ENCODE measurements at regions not wholly inside any gene's neighbourhood (a gene's known extent, or its start where the extent isn't known, plus 50 kb on each side); places are given as distances from the start of the nearest gene placed in this dataset.

DNA sequence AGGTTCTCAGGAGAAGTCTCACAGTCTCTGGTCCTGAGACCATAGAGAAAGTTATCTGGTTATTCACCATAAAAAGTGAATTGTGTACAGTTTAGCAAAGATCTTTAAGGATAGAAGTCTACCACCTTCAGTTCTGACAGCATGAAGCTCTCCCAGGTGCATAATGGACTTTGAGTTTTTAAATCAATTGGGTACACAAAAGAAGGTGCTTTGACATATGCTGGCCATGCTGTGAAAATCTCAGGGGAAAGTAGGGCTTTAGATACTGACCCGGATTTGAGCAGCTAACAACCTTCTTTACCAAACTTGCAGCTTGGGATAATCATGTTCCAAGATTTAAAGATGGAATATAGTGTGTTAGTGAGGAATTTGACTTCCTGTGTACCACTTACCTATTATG, 264.2 kb downstream of the ZSWIM6 start:
- no peak for DNase-seq (ENCODE audit: low read depth)

DNA sequence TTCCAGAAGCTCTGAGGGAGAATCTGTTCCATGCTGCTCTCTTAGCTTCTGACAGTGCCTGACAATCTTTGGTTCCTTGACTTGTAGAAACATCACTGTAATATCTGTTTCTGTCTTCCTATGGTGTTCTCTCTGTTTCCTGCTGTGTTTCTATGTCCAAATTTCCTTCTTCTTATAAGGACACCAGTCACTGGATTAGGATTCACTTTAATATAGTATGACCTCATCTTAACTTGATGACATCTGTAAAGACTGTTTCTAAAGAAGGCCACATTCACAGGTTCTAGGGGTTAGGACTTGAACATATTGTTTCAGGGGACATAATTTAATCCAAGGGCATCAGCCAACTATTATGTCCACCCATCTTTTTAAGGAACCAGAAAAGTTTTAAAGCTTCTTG, 265.6 kb downstream of the ZSWIM6 start:
- DNase-seq (ENCODE audit: low read depth) = no peak

DNA sequence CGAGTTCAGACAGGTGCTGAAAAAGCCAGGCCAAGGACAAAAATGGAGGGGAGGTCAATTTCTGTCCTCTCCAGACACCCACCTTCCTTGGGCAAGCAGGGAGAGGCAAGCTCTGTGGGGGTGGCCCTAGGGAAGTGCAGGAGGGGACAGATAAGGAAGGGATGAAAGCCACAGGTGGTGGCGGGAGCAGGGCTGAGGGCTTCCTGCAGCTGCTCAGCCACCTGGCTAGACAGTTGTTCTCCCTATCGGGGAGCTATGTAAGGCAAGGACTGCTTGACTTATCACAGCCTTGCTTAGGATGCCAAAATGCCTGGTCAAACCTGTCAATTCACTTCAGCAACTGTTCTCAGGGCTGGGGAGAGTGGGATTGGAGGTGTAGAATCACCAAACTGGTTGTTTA, 266.1 kb downstream of the ZSWIM6 start:
- no peak for DNase-seq (ENCODE audit: low read depth)

DNA sequence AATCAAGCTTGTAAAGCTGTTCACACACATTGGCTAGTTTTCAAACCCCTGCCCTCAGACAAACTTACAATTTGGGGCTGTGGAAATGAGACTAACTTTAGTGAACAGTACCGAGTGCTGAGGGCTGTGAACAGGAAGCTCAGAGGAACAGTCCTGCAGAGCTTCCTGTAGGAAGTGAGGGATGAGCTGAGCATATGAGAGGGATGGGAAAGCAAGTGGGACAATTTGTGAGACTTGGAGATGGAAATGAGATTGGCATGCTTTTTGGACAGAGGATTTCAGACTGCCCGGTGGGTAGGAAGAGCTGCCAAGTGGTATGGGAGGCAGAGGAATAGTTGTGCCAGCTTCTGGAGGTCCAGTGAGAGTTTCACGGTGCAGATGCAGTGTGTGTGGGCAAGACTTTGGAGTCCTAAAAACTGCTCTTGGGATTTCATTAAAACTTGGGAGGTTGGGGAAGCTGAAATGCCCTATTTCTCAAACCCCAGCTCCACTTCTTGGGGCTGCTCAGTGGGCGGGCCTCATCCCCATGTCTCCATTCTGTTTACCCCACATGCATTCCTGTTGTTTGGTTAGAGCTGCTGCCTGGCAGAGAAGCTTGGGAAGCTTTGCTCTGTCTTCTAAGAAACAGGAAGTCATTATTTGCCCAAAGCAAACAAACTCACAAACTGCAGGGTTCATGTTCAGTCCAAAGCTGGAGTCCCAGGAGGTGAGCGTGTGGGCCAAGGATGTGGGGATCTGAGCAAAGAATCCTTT, 267.5 kb downstream of the ZSWIM6 start:
- no peak for DNase-seq (ENCODE audit: low read depth)

DNA sequence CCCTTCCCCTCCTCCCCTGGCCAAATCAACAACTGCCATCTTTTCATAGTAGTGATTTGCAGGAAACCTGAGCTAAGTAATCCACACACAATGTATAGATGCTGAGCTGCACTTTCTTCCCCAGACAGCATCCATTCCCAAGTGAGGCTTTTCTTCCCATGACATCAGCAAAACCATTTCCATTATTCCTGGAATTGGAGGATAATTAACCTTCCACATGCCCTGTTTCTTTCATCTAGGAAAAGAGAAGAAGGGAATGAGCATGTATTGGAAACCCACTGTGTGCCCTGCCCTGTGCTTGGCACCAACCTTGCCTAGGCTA, 268.0 kb downstream of the ZSWIM6 start:
- no peak for DNase-seq (ENCODE audit: low read depth)

DNA sequence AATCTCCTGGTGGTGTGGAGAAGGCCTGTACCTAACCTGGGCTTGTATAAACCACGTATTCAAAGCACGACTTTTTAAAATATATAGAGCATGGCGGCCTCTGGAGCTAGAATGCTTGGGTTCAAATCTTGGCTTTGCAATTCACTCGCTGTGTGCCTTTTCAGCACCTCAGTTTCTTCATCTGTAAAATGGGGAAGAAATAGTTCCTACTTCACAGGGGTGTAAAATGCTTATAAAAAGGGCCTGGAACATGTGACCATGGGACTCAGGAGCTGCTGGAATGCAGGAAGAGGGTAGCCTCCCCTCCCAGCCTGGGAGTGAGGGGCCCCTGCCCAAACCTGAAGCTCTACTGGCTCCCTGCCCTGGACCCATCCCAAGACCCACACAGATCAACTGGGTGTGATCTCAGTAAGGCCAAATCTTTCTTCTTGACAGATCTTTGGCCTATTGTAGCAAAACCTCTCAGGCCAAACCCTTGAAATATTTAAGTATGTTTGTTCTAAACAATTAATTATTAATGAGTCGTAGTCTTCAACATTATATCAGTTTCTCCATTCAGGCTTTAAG, 269.0 kb downstream of the ZSWIM6 start:
- no peak for DNase-seq (ENCODE audit: low read depth)

DNA sequence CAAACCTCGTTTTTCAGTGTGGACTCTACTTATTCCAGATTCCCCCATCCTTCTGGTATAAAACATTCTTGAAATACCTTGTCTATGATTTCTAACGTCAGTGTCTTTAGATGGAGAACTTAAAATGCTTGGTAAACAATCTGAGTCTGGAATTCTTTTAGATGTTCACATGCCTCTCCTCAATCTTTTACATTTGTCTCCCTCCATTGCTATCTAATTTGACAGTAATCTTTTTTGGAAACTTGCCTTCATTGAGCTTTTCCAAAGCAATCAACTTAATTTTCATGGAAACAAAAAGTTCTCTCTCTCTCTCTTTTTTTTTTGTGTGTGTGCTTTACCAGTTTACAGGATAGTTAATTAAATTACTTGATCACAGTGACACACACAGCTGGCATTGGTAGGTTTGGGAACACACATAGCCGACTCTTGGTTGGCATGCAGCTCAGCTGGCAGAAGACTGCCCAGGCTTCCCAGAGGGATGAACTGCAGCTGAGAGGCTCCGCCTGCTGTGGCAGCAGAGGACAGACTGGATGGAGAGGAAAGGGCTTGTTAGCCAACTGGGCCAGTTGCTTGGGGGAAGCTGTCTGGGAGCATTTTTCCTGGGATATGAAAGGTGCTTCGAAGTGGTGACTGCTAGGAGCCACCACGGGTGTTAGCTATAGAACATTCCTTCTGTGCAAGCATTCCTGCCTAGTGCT, 271.3 kb downstream of the ZSWIM6 start:
- no peak for DNase-seq (ENCODE audit: low read depth)

DNA sequence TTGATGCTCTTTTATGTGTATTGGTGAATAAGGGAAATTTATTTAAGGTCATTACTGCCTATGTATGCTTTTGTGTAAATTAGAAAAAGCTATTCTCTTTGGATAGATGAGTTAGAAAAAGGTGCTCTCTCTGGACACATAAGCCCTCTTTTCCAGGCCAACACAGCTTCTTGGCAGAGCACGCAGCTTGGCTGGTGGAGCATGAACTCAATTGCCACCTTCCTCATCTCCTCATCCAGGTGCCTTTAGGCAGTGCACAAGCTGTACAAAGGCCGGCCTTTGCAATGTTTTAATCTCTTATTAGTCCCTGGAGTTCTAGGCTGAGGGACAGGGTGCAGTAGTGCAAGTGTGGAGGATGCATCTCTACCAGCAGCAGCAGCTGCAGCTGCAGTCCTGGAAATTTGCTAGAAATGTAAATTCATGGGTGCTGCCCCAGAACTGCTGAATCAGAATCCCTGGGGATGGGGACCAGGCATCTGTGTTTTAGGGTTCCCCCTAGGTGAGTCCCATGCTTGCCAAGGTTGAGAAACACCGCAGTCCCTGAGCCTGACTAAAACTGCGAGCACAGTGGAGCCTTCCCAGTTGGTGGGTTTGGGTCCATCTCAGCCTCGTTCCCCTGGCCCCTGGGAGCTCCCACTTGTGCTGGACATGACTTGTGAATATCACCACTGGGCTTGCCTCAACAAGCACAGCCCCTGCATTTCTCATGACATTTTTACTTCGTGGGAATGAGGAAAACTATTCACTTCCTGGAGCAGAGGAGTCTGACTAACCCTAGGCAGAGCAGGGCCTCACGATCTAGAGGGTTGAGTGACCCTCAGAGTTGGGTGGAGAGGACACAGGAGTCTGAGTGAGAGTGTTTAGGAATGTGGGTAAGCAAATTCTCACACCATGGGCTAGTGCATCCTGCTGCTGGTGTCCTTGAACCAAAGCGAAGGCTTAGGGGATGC, 272.3 kb downstream of the ZSWIM6 start:
- no peak for DNase-seq (ENCODE audit: low read depth)

DNA sequence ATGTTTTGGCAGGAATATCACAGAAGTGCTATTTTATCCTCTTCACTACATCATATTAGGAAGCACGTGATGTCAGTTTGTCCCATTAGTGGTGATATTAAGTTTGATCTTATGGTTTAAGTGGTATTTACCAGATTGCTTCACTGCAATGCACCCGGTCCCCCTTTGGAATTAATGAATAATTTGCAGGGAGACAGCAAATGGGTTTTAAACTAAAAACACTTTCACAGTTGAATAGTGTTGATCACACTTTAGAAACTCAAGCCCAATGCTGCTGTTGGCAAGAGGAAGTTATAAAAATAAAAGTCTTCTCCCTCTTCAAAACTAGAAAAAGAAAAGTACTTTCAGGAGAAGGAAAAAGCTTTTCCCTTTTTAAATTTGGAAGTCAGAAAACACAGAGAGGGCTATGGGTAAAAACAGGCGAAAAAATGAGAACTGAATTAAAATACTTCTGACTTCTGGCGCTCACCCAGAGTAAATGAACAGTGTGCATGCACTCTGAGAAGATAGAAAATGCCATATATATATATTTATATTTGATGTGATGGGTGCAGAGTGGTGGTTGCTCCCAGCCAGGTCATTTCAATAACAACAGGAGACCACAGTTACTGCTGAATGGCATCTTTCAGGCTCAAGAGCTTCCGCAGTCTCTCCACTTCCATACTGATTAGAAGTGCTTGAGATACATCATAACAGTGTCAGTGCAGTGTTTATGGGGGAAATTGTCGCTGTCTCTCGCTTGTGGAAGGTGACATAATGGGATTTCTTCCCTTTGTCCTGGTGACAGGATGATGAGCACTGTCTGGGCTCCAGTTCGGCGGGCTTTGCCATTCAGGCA, 278.0 kb downstream of the ZSWIM6 start:
- no peak for DNase-seq (ENCODE audit: low read depth)

DNA sequence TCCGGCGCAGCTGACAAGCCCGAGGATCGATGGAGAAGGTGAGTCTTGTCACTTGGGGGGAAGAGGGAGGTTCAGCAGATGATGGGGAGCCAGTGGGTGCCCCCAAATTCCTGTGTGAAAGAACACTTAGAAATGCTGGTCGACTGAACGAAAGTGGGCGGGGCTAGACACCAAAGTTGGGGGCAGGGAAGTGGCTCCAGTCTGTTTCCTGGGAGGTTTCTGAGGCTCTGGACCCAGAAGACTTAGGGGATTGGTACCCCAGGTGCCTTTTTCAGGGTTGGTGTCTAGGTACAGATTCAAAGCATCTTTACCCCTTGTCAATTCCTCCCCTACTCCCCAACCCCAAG, 278.6 kb downstream of the ZSWIM6 start:
- no peak for DNase-seq (ENCODE audit: low read depth)

DNA sequence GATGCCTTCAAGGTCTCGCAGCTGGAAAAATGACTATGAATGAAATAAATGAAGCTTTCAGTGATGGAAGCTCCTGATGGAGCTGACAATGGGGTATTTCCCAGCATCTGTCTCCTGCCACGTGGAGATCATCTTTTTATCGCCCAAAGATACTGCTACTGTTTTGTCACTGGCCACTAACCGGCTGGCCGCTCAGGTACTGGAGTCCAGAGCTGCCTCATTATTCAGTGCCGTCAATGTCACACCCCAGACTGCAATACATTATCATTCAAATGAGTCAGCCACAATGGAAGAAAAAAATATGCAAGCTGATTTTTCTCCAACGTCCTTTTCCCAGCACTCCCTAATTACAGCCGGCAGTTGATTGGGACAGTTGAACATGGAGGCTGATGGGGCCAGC, 280.4 kb downstream of the ZSWIM6 start:
- no peak for DNase-seq (ENCODE audit: low read depth)

DNA sequence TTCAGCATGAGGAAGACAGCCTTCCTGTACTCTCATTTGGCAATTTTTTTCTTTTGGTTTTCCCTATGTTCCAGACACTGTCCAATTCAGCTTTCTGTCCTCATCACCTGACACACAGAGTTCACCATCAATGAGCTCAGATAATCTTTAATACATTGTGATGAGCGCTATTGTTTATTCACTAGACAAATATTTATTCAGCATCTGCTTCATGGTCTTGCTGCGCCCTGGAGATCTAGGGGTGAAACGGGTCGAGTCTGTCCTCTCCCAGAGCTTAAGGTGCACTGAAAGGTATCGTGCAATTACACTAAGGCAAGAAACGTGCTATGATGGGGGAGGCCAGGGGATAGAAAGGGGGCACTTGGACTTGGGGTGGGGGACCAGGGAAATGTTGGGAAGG, 281.6 kb downstream of the ZSWIM6 start:
- no peak for DNase-seq (ENCODE audit: low read depth)

DNA sequence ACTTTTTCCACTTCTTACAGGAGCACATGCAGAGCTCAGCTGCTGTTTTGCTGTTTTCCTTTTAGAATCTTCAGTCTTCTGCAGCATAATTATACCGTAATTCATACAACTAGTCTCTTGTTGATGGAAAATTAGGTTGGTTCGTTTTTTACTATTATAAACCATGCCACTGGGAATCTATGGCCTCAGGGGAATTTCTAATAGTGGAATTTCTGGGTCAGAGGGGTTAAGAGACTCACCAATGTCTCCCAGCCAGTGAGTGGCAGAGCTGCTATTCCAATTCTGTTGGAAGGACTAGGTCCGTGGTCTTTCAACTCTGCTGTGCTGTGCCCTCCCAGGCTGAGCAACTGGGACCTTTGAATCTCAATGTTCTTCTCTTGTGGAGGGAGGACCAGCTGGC, 282.5 kb downstream of the ZSWIM6 start:
- no peak for DNase-seq (ENCODE audit: low read depth)

DNA sequence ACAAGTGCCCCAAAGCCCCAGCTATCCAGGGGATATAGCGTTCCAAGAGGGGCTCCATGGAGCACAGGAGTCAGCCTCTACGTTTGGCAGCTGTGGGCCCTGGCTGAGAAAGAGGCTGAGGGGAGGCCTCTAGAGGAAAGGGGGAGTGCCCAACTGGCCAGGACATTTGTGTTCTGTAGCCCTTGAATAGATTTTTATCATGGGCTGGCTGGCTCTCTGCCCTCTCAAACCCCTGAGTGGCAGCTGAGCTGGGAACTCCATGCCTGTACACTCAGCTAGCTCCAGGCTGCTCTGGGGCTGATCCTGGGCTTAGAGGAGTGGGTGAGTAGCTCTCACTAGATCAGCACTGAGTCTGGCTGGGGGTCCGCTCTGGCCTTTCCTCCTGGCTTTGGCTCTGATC, 285.0 kb downstream of the ZSWIM6 start:
- no peak for DNase-seq (ENCODE audit: low read depth)

DNA sequence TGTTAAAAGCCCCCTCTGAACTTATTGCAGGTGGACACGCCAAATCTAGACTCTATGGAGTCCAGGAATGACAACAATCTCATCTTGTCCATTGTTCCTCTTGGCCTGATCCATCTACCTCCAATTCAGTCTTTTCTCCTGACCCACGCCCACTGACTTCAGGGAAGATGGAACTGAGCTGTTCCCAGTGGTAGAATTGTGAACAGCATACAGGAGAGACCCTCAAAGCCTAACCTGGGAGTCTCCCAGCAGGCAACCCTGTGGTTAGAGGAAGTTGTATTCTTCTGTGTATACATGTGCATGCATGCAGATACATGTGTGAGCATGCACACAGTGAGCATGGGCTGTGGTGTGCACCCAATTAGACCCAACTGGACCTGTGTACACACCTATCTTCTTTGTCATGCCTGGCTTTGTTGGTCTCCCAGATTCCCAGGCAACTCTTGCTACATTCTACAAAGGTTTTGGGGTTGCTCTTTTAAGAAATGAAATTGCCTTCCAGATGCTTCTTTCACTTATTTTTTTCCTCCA, 286.0 kb downstream of the ZSWIM6 start:
- no peak for DNase-seq (ENCODE audit: low read depth)

DNA sequence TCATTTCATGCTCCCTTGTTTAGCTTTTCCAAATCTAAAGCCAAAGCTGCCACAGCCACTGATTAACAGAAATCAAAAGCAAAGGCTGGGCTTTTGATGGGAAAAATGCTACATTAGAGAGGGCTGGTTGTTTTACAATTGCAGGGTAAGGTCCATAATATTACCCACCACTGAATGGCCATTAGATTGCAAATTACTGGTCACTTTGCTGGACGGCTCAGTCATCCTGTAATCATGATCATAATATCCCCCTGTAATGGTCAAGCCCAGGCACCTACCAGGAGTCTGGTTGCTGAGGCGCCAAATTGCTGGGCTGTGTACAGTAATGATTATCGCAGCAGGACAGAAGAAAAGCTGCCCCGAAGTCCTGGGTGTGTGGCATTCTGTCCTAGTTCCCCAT, 286.5 kb downstream of the ZSWIM6 start:
- DNase-seq (ENCODE audit: low read depth) = no peak

DNA sequence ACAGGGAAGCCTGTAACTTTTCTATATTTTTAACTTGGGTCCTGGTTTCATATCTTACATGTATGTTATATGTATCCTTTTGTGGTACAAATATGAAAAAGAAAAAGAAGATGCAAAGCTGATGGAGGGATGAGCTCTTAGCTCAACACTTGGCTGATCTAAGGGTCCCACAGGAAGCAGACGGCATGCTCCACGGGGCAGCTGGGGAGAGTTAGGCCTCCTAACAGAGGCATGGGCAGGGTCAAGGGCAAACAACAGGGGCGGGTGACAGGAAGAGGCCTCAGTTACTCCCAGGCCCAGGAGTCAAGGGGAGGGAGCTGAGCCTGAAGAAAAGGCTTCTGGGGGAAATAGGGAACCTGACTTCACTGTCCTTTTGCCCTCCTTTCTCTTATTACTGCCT, 287.2 kb downstream of the ZSWIM6 start:
- DNase-seq (ENCODE audit: low read depth) = no peak

DNA sequence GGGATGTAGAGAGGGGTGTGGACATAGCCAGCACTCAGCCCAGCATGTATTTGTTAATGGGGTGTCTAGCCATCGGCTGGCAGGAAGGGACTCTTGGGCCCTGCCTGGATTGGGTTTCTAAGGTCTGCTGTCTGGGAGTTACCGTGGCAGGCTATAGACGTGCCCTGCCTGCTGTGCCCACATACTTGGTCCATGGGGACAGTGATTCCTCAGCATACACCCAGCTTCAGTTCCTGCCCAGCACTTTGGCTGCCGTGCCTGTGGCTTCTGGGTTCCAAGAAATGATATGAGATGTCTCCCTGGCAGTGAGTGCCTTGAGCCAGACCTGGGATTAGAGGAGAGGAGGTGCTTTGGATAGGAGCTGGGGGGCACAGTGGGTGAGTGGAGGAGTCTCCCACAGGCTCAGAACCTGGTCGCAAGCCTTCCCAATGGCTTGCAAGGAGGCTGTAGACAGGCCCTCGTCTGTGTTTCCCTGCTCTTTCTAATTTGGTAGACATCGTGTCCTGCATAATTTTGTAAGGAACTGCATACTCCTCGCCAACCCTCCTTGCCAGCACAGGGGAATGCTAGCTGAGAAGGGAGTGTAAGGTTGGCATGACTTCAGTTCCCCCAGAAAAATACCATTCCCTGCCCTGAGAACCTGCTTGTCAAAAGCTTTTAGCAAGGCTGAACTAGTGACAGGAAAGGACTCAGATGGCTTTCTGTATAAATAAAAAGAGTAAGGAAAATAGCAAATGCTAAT, 287.9 kb downstream of the ZSWIM6 start:
- DNase-seq (ENCODE audit: low read depth) = no peak

DNA sequence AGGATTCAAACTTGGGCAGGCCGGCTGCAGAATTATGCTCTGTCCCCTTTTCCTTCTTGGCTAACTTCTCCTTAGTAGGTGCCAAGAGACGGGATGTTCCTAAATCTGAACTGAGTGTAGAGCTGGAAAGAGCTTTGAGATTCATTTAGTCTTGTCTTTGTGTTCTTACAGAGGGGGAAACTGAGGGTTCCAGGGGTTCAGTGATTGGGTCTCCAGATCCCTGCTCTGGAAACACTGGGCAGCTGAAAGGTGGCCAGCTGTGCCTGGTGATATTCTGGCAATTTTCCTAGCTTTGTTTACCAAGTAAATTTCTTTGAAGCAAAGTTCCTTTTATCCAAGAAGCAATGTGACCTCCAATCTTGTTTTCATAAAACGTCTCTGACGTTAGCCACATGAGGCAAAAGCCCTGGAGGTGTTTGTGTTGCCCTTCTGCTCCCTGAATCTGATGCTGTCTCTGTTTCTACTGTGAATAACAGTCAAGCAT, 288.7 kb downstream of the ZSWIM6 start:
- DNase-seq (ENCODE audit: low read depth) = no peak

DNA sequence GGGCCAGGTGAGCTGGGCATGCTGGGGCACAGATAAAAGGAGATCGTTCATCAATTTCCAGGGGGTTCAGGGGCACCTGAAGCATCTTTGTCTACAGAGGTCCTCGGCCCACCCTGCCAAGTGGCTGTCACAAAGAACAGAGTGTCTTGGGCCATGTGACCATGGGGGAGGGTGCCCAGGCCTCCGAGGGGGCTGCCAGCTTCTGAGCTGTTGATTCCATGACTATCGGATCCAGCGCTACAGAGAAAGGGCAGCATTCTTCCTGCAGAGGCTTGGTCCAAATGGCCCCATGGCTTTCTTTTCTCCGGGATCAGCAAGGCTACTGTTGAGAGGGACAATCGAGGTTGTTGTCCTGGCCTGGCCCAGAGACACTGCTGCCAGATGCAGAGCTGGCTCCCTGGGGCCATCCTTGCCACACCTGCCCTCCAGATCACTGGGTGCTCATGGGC, 289.2 kb downstream of the ZSWIM6 start:
- DNase-seq (ENCODE audit: low read depth) = no peak

Data from Daoy (cell line).